ENCODE measurements at regions not wholly inside any gene's neighbourhood (a gene's known extent, or its start where the extent isn't known, plus 50 kb on each side); places are given as distances from the start of the nearest gene placed in this dataset.

- Histone ChIP-seq H3K9me3 (ENCODE audit: control insufficient read depth, low read depth, low read length) (no peaks in the 10 kb centered on the region), H3K4me2 (ENCODE audit: control insufficient read depth, extremely low read depth, insufficient read depth, low read depth, low read length) (peak overlapping the region; percentile 15), H3K27ac (ENCODE audit: control insufficient read depth, insufficient read depth, low read length) (peak overlapping the region; percentile 55), H3K9me1 (ENCODE audit: control insufficient read depth, extremely low read depth, insufficient read depth, low read length) (no peaks in the 10 kb centered on the region), H4K20me1 (ENCODE audit: control insufficient read depth, extremely low read depth, insufficient read depth, low read length) (no peaks in the 10 kb centered on the region), H2AFZ (ENCODE audit: control insufficient read depth, low read length) (no peak overlapping the region), H3K36me3 (ENCODE audit: control insufficient read depth in 2 of 2, extremely low read depth in 1 of 2, insufficient read depth in 2 of 2, low read length in 2 of 2) (no peaks in the 10 kb centered on the region), H3K79me2 (ENCODE audit: control insufficient read depth, insufficient read depth, low read length) (no peaks in the 10 kb centered on the region), H3K9ac (ENCODE audit: control insufficient read depth, extremely low read depth, insufficient read depth, low read length) (no peak overlapping the region), H3K4me1 (ENCODE audit: control insufficient read depth, extremely low read depth, insufficient read depth, low read length) (peaks cover 55% of the 10 kb centered on the region), H3K27me3 (ENCODE audit: control insufficient read depth, extremely low read depth, insufficient read depth, low read length) (no peaks in the 10 kb centered on the region), H3K4me3 (ENCODE audit: control insufficient read depth in 2 of 3, extremely low read depth in 1 of 3, insufficient read depth in 2 of 3, low read depth in 1 of 3, low read length in 3 of 3) (no peak overlapping the region)
- TF ChIP-seq, protein P1, sequence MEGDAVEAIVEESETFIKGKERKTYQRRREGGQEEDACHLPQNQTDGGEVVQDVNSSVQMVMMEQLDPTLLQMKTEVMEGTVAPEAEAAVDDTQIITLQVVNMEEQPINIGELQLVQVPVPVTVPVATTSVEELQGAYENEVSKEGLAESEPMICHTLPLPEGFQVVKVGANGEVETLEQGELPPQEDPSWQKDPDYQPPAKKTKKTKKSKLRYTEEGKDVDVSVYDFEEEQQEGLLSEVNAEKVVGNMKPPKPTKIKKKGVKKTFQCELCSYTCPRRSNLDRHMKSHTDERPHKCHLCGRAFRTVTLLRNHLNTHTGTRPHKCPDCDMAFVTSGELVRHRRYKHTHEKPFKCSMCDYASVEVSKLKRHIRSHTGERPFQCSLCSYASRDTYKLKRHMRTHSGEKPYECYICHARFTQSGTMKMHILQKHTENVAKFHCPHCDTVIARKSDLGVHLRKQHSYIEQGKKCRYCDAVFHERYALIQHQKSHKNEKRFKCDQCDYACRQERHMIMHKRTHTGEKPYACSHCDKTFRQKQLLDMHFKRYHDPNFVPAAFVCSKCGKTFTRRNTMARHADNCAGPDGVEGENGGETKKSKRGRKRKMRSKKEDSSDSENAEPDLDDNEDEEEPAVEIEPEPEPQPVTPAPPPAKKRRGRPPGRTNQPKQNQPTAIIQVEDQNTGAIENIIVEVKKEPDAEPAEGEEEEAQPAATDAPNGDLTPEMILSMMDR (optimal IDR thresholded peaks at IDR 0.05 in 1 of 3, IDR thresholded peaks at IDR 0.05 in 1 of 3, conservative IDR thresholded peaks at IDR 0.05 in 1 of 3; ENCODE audit: extremely low read depth in 1 of 3, insufficient read depth in 2 of 3, low read length in 3 of 3), result no peak
- TF ChIP-seq EZH2 (IDR thresholded peaks at IDR 0.05; ENCODE audit: low read length), result no peak
- dilution Hi-C loops (cut with MboI; ENCODE audit: extremely low pct_ligation_motif_present, low sequenced_read_pairs), result no loop called here
- FAIRE-seq (no peak), DNase-seq (ENCODE audit: low read depth, low spot score) (no peak)
These were observed 153.0 kb upstream of the BMP4 start for GRCh38 chr14:54109521-54110120.

- H3K27ac ChIP-seq (ENCODE audit: control insufficient read depth, insufficient read depth, low read length), result no peak overlapping the region
- H3K4me2 ChIP-seq (ENCODE audit: control insufficient read depth, extremely low read depth, insufficient read depth, low read depth, low read length), result no peak overlapping the region
- H3K9ac ChIP-seq (ENCODE audit: control insufficient read depth, extremely low read depth, insufficient read depth, low read length), result no peak overlapping the region
- peaks cover 25% of the 10 kb centered on the region for H3K4me1 ChIP-seq (ENCODE audit: control insufficient read depth, extremely low read depth, insufficient read depth, low read length)
- FAIRE-seq (no peak), DNase-seq (ENCODE audit: low read depth, low spot score) (no peak)
- no peaks in the 10 kb centered on the region for H3K27me3 ChIP-seq (ENCODE audit: control insufficient read depth, extremely low read depth, insufficient read depth, low read length)
- no peaks in the 10 kb centered on the region for H3K9me1 ChIP-seq (ENCODE audit: control insufficient read depth, extremely low read depth, insufficient read depth, low read length)
- H3K4me3 ChIP-seq (ENCODE audit: control insufficient read depth in 2 of 3, extremely low read depth in 1 of 3, insufficient read depth in 2 of 3, low read depth in 1 of 3, low read length in 3 of 3), result no peak overlapping the region
- H2AFZ ChIP-seq (ENCODE audit: control insufficient read depth, low read length), result no peak overlapping the region
- no peaks in the 10 kb centered on the region for H3K79me2 ChIP-seq (ENCODE audit: control insufficient read depth, insufficient read depth, low read length)
- no peaks in the 10 kb centered on the region for H3K36me3 ChIP-seq (ENCODE audit: control insufficient read depth in 2 of 2, extremely low read depth in 1 of 2, insufficient read depth in 2 of 2, low read length in 2 of 2)
- no peaks in the 10 kb centered on the region for H4K20me1 ChIP-seq (ENCODE audit: control insufficient read depth, extremely low read depth, insufficient read depth, low read length)
- H3K9me3 ChIP-seq (ENCODE audit: control insufficient read depth, low read depth, low read length), result no peaks in the 10 kb centered on the region
- TF ChIP-seq, protein P1 (optimal IDR thresholded peaks at IDR 0.05 in 1 of 3, IDR thresholded peaks at IDR 0.05 in 1 of 3, conservative IDR thresholded peaks at IDR 0.05 in 1 of 3; ENCODE audit: extremely low read depth in 1 of 3, insufficient read depth in 2 of 3, low read length in 3 of 3), result no peak
- no peak for TF ChIP-seq EZH2 (IDR thresholded peaks at IDR 0.05; ENCODE audit: low read length)
- dilution Hi-C loops (cut with MboI; ENCODE audit: extremely low pct_ligation_motif_present, low sequenced_read_pairs), result no loop called here
These were observed 158.3 kb upstream of the BMP4 start for GRCh38 chr14:54114941-54115340.
